K562 (cell line): ENCODE measurements at regions not wholly inside any gene's neighbourhood (a gene's known extent, or its start where the extent isn't known, plus 50 kb on each side); places are given as distances from the start of the nearest gene placed in this dataset.

Experiments used
- RAD21 ChIP-seq, 2 experiments: fragments of 250-450 bp in 1 of 2; fragments of 450-650 bp in 1 of 2; sonication (Bioruptor Pico) in 1 of 2; formaldehyde crosslinking in 1 of 2; IDR thresholded peaks in 1 of 2; conservative IDR thresholded peaks in 1 of 2; 2 replicates each; pipeline versions ENCODE4 v1.4.0 to v1.8.0; 2020 to 2022; ENCODE audit warnings: mild to moderate bottlenecking in 2 of 2, moderate library complexity in 1 of 2
- RFX1 ChIP-seq: fragments of 450-650 bp; IDR thresholded peaks from 2 replicates; pipeline ENCODE4 v1.6.1; 2016; ENCODE audit warnings: mild to moderate bottlenecking, moderate library complexity
- ZNF24 ChIP-seq: fragments of 450-650 bp; IDR thresholded peaks from 2 replicates; pipeline ENCODE4 v1.6.1; 2016

DNA sequence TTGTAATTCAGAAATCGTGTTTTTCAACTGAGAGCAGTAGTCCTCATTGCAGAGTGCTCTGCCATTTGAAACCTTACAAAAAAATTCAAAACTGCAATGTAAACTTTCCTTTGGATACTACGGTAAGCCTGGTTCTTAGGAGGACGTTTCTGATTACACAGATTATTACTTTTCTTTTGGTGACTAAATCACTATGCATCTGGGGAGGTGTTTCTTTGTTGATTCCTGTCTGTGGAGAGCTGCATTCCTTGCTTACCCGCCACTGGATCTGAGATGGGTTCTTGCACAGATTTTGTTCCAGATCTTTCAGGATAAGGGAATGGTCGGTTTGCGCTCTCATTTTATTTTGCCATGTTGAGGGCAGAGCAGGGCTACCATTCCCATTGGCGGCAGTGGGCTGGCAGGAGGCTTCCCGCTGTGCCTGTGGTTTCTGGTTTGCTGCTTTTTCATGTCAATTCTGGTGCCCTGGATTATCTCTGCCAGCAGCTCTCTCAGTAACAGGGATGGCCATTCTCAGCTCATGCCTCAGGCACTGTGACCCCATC is 485.1 kb downstream of the GLRX3 start:
- no peak for TF ChIP-seq ZNF24
- TF ChIP-seq RFX1: no peak
- TF ChIP-seq RAD21 (CRISPR knock-in tag; conservative IDR thresholded peaks at IDR 0.05 in 1 of 2, IDR thresholded peaks at IDR 0.05 in 1 of 2): no peak
